Islet of Langerhans (tissue), 1 donor: ENCODE measurements at regions not wholly inside any gene's neighbourhood (a gene's known extent, or its start where the extent isn't known, plus 50 kb on each side); places are given as distances from the start of the nearest gene placed in this dataset.

Experiments used
- FAIRE-seq: peaks from one replicate; lab custom pipeline; 2011; peaks lifted over from hg19 to GRCh38; lab: Jason Lieb, UNC

DNA sequence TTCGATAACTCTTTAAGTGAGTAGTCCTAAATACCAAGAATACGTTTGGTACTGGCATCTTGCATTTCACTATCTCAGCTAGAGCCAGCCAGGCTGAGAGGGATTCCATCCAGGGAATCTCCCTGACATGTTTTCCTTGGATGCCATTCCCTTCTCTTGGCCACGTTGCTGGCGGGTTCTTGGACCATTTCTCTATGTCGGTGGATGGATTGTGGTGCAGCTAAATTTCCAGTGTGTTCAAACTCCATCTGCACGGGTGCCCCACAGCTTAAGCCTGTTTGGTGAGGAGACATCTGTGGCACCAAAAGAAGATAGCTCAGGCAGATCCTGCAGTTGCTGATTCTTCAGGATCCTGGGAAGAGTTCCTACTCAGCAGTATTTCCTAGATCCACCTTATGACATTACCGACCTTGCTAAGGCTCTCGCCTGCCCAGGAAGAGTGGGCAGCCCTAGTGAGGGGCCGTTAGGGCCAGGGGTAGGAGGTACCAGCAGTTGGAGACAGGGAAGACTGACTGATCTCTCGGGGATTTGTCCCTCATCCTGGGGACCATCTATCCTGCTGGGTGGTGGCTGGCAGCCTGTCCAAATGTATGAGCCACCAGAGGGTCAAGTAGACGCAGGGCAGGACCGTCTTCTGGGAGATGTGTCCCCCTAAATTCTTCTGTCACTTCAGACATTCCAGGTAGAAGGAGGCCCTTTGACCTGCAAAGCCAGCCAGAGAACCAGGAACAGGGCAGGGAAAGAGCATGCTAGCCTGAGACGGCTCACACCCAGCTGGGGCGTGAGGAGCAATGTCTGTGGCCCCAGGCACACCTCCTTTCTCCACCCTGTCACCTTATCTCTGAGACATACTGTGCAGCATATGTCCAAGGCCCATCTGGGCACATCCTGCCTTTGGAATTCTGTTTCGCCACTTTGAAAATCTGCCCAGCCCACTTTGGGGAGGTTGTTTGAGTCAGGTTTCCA is 72.6 kb upstream of the CAPRIN2 start:
- no peak for FAIRE-seq

DNA sequence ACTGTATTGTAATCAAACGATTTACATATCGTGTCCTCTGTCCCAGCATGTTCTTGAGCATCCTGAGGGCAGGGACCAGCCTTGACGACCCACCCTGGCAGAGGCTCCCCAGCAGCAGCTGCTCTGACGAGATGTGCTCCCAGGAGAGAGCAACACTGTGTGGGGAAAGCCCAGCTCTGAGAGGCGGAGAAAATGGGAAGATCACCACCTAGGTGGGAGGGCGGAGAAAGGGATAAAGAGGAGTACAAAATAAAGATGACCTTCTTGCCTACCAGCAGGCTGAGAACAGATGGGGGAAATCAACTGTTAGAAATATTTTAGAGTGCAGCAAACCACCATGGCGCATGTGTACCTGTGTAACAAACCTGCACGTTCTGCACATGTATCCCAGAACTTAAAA is 71.5 kb upstream of the CAPRIN2 start:
- no peak for FAIRE-seq

DNA sequence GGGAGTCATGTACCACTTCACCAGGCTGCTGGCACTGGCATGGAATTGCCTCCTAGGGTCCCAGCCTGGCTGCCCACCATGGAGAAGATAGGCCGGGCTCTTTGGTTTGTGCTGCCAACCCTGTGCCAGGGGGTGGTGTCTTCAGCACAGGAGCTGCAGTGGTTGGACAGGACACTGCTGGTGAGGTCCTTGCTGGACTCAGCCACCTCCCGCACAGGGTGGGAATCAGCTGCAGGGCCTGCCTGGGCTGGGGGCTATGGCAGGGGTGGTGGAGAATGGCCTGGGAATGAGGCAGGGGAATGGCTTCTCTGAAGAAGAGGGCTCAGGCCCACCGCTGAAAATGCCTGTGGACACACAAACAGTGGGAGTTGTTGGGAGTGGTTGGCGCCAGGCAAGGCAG is 70.6 kb upstream of the CAPRIN2 start:
- no peak for FAIRE-seq

DNA sequence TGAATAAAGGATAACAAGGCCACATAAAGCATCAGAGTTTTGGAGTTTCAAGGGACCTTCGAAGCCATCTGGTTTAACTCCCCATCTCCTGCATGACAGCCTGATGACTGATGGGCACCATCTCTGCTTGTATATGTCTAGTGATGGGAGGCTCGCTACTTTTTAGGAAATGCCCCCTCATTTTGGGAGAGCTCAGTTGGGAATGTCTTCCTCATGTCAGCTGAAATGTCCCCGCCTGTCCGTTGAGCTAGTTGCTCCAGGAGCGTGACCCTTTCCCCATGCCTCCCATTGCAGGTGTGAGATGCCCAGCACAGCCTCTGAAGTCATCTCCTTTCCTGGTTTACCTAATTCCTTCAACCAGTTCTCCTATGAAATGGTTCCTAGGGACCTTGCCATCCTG is 69.6 kb upstream of the CAPRIN2 start:
- no peak for FAIRE-seq

DNA sequence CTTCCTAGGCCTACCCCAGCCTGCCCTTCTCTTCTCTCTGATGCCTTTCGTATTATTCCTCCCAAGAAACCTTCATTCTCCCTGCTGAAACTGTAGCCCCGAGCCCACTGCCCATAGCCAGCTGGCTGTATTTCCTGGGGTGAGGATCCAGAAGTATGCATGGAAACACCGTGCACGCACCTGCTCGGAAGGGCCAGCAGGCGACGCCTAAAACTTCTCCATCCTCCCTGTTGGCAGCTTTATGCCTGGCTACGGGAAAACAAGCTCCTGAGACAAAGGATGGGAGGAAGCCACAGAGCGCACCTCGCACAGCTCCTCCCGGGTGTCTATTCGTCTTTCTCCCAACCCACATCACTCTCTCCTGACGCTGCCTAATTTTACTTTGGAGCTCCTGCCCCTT is 69.0 kb upstream of the CAPRIN2 start:
- FAIRE-seq = no peak

DNA sequence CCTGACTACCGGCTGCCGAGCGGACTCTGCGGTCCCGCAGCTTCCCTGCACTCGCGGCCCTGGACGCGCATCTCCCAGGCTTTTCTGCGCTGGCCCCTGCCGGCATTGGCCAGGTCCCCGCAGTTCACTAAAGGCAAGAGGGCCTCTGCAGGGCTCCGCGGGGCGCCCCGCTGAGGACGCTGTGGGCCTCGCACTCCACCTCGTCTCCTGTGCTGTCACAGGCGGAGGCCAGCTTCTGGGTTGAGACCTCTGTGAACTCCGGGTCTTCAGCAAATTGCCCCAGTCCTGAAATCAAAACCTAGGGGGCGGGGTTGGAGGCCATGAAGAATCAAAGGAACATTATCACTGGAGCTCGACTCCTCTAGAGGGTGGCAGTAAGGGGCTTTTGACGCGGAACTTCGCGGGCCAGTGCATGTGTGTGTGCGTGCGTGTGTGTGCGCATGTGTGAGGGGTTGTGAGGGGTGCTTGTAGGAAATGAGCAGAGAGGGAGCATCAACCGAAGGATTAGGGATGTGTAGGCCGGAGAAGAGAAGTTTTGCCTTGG is 68.5 kb upstream of the CAPRIN2 start:
- no peak for FAIRE-seq

DNA sequence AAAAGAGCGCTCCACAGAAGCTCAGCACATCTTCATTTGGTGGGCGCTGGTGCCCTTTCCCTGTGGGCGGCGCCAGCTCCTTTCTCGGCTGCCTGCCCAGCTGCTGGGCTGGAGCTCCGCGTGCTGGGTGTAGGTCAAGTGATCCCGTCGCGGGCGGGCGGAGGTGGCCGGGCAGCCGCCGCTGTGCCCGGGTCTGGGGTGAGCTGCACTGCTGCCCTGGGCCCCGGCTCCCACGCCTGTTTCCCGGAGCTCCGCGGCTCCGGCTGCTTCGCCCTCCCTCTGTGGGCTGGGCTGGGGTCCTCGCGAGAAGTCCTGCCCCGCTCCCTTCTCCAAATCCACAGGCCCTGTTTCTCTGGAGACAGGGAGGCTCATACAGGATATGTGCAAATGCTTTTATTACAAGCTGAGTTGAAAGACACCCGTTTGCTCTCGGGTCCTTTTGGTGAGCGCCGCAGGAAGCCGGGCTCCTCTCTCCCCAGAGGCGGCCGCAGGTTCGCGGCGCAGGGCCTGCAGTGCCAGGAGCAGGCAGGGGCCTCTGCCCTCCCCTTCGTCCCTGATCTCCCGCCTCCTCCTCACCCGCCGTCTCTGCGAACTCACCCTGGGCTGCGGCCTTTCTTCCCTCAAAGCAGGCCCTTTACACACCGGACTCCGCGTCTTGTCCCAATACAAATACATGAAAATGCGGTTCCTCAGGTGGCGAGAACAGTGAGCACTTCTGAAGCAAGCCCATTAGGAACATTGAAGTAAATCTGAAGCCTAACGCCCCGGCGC is 67.8 kb upstream of the CAPRIN2 start:
- FAIRE-seq = no peak

DNA sequence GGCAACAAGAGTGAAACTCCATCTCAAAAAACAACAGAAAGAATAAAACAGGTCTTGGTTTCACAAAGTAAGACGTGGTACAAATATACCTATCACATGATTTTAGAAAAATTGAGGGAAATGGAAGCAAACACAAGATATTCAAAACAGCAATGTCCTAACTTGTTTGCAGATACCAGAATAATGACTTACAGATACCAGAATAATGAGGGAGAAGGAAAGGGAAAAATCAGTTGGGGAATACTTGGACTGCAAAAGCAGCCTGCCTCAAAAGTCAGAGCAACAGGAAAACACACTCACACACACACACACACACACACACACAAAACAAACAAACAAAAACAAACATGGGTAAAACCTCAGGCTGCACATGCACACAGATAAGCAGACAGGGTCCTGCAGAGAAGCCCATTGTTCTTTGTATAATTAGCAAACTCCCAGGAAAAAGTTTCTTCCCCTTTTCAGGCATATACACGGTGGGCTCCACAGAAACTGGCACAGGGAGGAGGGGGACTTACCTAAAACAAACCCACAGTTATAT is 65.7 kb upstream of the CAPRIN2 start:
- no peak for FAIRE-seq

DNA sequence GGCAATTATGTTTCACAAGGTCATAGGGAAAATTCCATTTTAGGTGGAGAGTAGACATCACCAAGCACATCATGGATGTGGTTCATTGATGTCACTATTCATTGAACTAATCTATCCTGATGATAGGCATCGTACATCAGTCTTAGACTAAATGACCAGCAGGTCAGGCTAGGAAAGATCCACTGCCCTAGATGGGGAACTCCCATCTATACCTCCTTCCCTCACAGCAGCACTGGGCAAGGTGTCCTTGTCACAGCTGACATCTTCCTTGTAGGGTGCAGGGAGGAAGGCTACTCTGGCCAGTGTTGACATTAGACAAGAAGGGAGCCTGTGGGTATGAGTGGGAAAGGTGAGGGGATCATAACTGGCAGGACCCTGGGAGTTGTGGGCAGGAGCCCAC is 63.8 kb upstream of the CAPRIN2 start:
- no peak for FAIRE-seq

DNA sequence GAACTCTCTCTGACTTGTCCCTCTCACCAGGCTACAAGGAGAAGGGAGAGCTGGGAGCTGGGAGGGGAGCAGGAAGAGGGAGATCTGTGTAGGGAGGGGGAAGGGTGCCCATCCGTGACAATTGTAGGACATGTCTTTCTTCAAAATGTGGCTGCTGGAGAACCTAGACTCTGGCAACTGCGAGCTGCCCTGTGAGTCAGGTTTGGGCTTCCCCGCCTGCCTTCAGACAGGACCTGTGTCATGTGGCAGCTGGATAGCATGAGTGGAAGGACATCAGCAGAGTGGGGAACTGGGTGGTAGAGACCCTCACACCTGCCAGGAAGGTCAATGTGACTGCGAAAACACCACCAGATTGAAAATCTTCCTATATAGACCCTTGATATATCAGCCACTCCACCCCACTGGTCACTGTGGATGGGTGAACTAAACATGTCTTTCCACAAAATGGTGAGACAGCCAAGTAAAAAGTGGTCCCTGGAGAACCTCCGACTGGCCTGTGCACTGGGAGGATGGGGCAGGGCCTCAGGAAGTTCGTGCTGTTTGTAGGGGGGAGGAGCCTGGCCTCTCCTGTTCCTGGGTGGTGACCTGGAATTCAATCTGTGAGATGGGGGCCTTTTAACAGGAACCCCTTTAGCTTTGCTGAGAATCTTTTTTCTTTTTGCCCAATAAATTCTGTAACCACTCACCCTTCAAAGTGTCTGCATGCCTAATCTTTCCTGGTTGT is 62.2 kb upstream of the CAPRIN2 start:
- no peak for FAIRE-seq

DNA sequence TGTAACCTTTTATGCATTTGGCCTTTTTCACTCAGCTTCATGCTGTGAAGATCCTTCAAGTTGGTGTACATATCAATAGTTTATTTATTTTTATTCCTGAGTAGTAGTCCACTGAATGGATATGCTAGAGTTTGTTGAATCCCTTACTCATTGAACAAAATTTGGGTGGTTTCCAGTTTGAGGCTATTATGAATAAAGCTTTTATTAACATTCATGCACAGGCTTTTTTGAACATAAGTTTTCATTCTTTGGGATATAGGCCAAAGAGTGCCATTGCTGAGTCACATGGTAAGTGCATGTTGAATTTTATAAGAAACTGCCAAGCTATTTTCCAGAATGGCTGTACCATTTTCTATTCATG is 59.5 kb upstream of the CAPRIN2 start:
- FAIRE-seq = no peak

DNA sequence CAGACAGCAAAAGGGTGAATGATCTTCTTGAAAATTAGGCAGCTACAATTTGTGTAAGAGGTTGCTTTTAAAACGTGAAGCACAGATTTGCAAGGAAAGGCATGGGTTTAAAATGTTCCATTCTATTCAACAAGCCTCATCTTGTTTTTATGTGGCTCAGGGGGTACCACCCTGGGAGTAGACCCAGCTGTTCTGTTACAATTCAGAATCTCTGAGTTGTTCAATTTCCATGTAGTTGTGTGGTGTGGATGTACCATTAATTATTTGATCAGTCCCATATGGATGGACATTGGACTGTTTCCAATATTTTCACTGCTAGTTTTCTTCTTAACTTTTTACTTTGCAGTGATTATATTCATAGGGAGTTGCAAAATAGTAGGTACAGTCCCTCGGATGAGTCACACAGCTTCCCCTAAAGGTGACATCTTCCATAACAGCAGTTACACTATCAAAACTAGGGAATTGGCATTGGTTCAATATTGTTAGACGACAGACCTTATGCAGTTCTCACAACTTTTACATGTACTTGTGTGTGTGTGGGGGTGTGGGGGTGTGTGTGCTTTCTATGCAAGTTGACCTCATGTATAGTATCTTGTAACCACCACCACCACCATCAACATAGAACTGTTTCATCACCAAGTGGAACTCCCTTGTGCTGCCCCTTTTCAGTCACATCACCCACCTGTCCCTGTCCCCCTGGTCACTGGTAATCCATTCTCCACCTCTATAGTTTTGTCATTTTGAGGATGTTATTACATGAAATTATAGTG is 59.0 kb upstream of the CAPRIN2 start:
- FAIRE-seq = no peak

DNA sequence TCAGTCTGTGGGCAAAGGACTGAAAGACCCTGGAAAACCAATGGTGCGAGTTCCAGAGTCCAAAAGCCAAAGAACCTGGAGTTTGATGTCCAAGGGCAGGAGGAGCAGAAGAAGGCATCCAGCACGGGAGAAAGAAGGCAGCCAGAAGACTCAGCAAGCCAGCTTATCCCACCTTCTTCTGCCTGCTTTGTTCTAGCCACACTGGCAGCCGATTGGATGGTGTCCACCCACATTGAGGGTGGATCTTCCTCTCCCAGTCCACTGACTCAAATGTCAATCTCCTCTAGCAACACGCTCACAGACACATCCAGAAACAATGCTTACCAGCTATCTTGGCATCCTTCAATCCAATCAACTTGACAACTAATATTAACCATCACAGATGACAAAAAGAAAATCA is 57.2 kb upstream of the CAPRIN2 start:
- FAIRE-seq = no peak

DNA sequence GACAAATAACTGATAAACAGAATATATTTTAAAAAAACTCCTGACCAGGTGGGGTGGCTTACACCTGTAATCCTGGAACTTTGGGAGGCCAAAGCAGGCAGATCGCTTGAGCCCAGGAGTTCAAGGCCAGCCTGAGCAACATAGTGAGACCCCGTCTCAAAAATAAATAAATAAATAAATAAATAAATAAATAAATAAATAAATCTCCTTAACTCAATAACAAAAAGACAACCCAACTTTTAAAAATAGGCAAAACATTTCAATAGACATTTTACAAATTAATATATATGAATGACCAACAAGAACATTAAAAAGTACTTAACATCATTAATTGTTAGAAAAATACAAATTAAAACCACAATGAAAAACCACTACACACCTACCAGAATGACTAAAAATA is 56.2 kb upstream of the CAPRIN2 start:
- no peak for FAIRE-seq

DNA sequence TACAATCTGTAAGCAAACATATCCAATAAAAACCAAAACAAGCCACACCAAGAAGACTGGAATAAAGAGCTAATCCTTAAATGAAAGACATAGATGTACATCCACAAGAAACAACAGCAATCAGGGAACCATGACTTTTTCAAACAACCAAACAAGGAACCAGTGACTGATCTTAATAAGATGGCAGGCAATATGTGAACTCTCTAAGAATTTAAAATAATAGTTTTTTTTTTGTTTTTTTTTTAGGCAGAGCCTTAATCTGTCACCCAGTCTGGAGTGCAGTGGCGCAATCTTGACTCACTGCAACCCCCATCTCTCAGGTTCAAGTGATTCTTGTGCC is 52.9 kb upstream of the CAPRIN2 start:
- no peak for FAIRE-seq

DNA sequence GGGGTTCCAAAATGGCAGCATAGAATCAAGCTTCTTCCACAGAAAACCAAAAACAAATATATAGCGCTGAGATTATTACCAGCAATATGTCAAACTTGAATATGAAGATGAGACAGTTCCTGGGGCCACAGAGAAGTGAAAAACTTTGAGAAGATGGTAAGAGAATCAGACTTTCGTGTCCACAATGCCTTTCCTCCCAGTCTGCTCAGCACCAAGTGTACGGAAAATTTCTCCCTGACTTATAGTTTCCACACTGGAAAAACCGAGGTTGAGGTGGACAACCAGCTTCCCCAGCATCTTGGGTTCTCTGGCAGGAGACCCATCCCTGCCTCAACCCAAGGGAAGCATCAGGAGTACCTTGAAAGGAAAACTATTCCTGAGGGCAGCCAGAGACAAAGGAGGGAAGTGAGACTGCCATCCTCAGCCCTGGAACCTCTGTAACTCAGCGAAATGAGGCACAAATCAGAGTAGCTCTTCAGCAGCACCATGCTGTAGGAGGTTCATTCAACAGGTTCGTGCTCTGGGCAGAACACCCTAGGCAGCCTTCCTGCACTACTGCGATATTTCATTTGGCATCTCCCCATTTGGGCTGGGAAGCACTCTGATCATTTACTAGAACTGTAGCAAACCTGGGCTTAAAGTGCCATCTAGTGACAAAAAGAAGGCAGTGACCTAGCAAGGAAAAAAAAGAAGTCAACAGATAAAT is 52.4 kb upstream of the CAPRIN2 start:
- FAIRE-seq = peak; percentile 96

DNA sequence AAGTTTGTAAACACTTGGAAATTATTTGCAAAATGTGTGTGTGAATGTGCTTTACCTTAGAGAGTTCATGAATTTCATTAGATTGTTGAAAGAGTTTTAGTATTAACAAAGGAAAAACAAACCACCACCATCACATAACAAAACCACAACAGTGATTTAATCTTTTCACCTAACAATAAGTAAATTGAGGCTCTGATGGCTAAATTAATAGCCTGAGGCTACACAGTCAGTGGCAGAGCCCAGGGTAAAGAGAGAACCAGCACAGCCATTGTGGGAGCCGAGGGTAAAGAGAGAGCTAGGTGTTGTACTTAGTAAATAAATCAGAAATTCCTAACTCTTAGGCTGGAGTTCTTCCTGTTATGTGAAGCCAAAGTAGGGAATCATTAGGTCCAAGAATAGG is 51.2 kb upstream of the CAPRIN2 start:
- FAIRE-seq = no peak
